ENCODE measurements at regions not wholly inside any gene's neighbourhood (a gene's known extent, or its start where the extent isn't known, plus 50 kb on each side); places are given as distances from the start of the nearest gene placed in this dataset.
"Not testable (repeated sequence)": the region's sequence is repeated elsewhere in the genome, so short reads cannot be mapped to it uniquely, and the experiment has no call there.

DNA sequence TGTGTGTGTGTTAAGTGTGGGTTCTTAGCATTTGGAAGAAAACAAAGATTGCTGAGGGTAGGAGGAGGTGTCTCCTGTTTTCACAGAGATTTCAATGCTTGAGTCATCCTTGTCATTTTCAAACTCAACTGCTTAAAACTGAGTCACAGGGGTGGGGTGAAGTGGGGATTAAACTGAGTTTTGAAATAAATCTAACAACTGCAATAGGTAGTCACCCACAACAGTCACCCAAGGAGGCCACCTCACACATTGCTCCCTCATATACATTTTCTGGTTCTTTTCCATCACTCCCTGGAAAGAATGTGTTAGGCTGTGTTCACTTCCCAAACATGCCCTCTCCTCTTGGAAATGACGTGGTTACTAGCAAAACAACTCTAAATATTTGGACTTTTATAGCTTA is 187.7 kb upstream of the CMC1 start:
- H3K36me3 Mint-ChIP-seq, result no peaks in the 10 kb centered on the region
- H3K9me3 Mint-ChIP-seq, result no peaks in the 10 kb centered on the region
- no peak overlapping the region for H3K4me3 Mint-ChIP-seq
- DNase-seq (ENCODE audit: low spot score in 2 of 2, unreplicated experiment in 2 of 2), result no peak
- no peak overlapping the region for H3K27ac Mint-ChIP-seq
- no peaks in the 10 kb centered on the region for H3K4me1 Mint-ChIP-seq
- TF ChIP-seq CTCF (IDR thresholded peaks at IDR 0.05; ENCODE audit: unreplicated experiment), result no peak
- H3K27me3 Mint-ChIP-seq (ENCODE audit: low read depth), result peaks cover 8% of the 10 kb centered on the region

GRCh38 chr3:28056806-28057205 is 184.6 kb upstream of the CMC1 start:
- Mint-ChIP-seq H3K36me3 (no peaks in the 10 kb centered on the region), H3K4me1 (no peaks in the 10 kb centered on the region), H3K27me3 (ENCODE audit: low read depth) (peaks cover 7% of the 10 kb centered on the region), H3K9me3 (no peaks in the 10 kb centered on the region), H3K27ac (no peak overlapping the region), H3K4me3 (no peak overlapping the region)
- no peak for DNase-seq (ENCODE audit: low spot score in 2 of 2, unreplicated experiment in 2 of 2)
- TF ChIP-seq CTCF (IDR thresholded peaks at IDR 0.05; ENCODE audit: unreplicated experiment), result no peak

DNA sequence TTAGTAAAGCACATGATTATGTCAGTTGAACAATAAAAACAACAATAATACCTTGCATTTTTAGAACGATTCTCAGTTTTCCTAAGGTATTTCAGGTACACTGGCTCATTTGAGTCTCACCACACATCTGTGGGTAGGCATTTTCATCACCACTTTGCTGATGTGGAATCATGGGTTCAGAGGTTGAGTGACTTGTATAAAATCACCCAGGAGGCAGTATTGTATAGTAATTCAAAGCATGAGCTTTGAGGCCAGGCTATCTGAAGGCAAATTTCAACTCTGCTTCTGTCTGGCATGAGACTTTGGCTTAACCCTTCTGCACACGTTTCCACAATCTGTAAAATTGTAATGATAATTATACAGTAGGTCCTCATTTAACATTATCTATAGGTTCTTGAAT is 183.9 kb upstream of the CMC1 start:
- Mint-ChIP-seq H3K27ac (no peak overlapping the region), H3K36me3 (no peaks in the 10 kb centered on the region), H3K4me1 (no peaks in the 10 kb centered on the region), H3K4me3 (no peak overlapping the region), H3K27me3 (ENCODE audit: low read depth) (peaks cover 7% of the 10 kb centered on the region), H3K9me3 (peaks cover 4% of the 10 kb centered on the region)
- DNase-seq (ENCODE audit: low spot score in 2 of 2, unreplicated experiment in 2 of 2), result no peak
- no peak for TF ChIP-seq CTCF (IDR thresholded peaks at IDR 0.05; ENCODE audit: unreplicated experiment)

GRCh38 chr3:28059199-28059598 is 182.2 kb upstream of the CMC1 start:
- H3K27me3 Mint-ChIP-seq (ENCODE audit: low read depth); DNase-seq (ENCODE audit: low spot score in 2 of 2, unreplicated experiment in 2 of 2); H3K4me1 Mint-ChIP-seq; H3K9me3 Mint-ChIP-seq; H3K36me3 Mint-ChIP-seq: not testable (repeated sequence)
- H3K4me3 Mint-ChIP-seq, result peak overlapping the region; percentile 60
- H3K27ac Mint-ChIP-seq, result peak overlapping the region; percentile 1

DNA sequence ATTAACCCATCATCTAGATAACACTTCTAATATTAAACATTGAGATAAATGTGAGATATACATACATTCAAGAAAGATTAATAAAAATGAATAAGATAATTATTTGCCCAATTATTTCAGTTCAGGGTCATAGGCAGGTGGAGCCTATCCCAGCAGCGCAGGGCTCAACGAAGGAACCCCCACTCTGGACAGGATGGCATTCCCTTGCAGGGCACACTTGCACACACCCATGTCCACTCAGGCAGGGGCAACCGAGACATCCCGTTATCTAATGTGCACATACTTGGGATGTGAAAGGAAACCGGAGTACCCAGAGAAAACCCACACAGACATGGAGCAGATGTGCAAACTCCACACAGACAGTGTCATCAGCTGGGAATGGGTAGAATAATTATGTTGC is 175.4 kb upstream of the CMC1 start:
- Mint-ChIP-seq H3K27me3 (ENCODE audit: low read depth) (peaks cover 2% of the 10 kb centered on the region), H3K27ac (no peak overlapping the region), H3K36me3 (no peaks in the 10 kb centered on the region), H3K9me3 (peaks cover 14% of the 10 kb centered on the region), H3K4me3 (no peak overlapping the region), H3K4me1 (no peaks in the 10 kb centered on the region)
- DNase-seq (ENCODE audit: low spot score in 2 of 2, unreplicated experiment in 2 of 2), result no peak
- no peak for TF ChIP-seq CTCF (IDR thresholded peaks at IDR 0.05; ENCODE audit: unreplicated experiment)

DNA sequence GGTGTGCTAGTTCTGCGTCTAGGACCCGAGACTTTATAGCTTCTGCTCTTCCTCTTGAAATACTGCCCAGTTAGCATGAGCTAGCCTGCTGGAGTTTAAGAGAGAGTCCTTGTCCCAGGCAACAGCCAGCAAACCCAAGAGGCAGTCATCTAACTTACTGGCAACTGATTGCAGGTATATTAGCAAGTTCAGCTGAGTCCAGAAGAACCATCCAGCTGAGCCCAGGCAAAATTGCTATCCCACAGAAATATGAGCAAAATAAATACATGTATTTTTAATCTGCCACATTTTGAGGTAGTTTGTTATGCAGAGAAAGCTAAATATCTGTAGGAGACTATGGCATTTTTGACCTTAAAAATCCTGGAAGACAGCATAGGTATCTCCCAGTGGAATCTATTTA is 174.4 kb upstream of the CMC1 start:
- no peak for DNase-seq (ENCODE audit: low spot score in 2 of 2, unreplicated experiment in 2 of 2)
- H3K4me3 Mint-ChIP-seq, result no peak overlapping the region
- H3K36me3 Mint-ChIP-seq, result no peaks in the 10 kb centered on the region
- H3K27me3 Mint-ChIP-seq (ENCODE audit: low read depth), result peaks cover 2% of the 10 kb centered on the region
- H3K27ac Mint-ChIP-seq, result no peak overlapping the region
- H3K9me3 Mint-ChIP-seq, result peaks cover 14% of the 10 kb centered on the region
- TF ChIP-seq CTCF (IDR thresholded peaks at IDR 0.05; ENCODE audit: unreplicated experiment), result no peak
- no peaks in the 10 kb centered on the region for H3K4me1 Mint-ChIP-seq

All from mesothelial cell of epicardium (in vitro differentiated cells).